Endodermal cell (in vitro differentiated cells): ENCODE measurements at regions not wholly inside any gene's neighbourhood (a gene's known extent, or its start where the extent isn't known, plus 50 kb on each side); places are given as distances from the start of the nearest gene placed in this dataset.

Source experiments
- DNase-seq: peaks from one replicate; pipeline ENCODE4 v3.0.0-alpha.2; 2017
- H3K27ac ChIP-seq: 2 replicates; pipeline ENCODE4 v1.5.1; 2013; ENCODE audit warnings: mild to moderate bottlenecking, low read depth, low read length, moderate library complexity
- H3K27me3 ChIP-seq: 2 replicates; pipeline ENCODE4 v1.6.1; 2013; ENCODE audit warnings: mild to moderate bottlenecking, low read length, moderate library complexity; ENCODE audit not compliant: insufficient read depth, control insufficient read depth, poor library complexity, severe bottlenecking
- H3K36me3 ChIP-seq: 2 replicates; pipeline ENCODE4 v1.7.0; 2013; ENCODE audit warnings: mild to moderate bottlenecking, low read length, moderate library complexity; ENCODE audit not compliant: control insufficient read depth, insufficient read depth
- H3K4me1 ChIP-seq: one replicate; pipeline ENCODE4 v1.7.0; 2013; ENCODE audit warnings: low read length; ENCODE audit not compliant: control insufficient read depth, insufficient read depth
- H3K4me3 ChIP-seq: 2 replicates; pipeline ENCODE4 v1.5.1; 2013; ENCODE audit warnings: mild to moderate bottlenecking, low read length, moderate library complexity
- H3K9ac ChIP-seq: 2 replicates; pipeline ENCODE4 v1.6.1; 2013; ENCODE audit warnings: mild to moderate bottlenecking, low read length, moderate library complexity; ENCODE audit not compliant: poor library complexity, severe bottlenecking; ENCODE audit errors: extremely low read depth
- H3K9me3 ChIP-seq: 2 replicates; pipeline ENCODE4 v1.6.1; 2013; ENCODE audit warnings: mild to moderate bottlenecking, low read length, moderate library complexity; ENCODE audit not compliant: control insufficient read depth
- H3K27ac Mint-ChIP-seq: 2 replicates; pipeline ENCODE4 v1.8.0; 2020; ENCODE audit warnings: mixed read lengths
- H3K27me3 Mint-ChIP-seq: 2 replicates; pipeline ENCODE4 v1.8.0; 2021; ENCODE audit warnings: mild to moderate bottlenecking, mixed read lengths; ENCODE audit not compliant: insufficient read depth
- H3K36me3 Mint-ChIP-seq: 2 replicates; pipeline ENCODE4 v1.8.0; 2020; ENCODE audit warnings: low read depth, mixed read lengths
- H3K4me1 Mint-ChIP-seq: 2 replicates; pipeline ENCODE4 v1.8.0; 2020; ENCODE audit warnings: mixed read lengths
- H3K4me3 Mint-ChIP-seq: 2 replicates; pipeline ENCODE4 v1.8.0; 2020; ENCODE audit warnings: mild to moderate bottlenecking, moderate library complexity, mixed read lengths
- H3K9me3 Mint-ChIP-seq: 2 replicates; pipeline ENCODE4 v1.8.0; 2020; ENCODE audit warnings: mild to moderate bottlenecking, mixed read lengths
- CTCF ChIP-seq: fragments of 200-600 bp; sonication (generic); conservative IDR thresholded peaks from 2 replicates; pipeline ENCODE4 v1.5.0; 2021; ENCODE audit warnings: antibody characterized with exemption, mild to moderate bottlenecking
- WGBS, 2 experiments: methylation state at CpG; one replicate each; pipeline versions ENCODE4 v1.1.5 to v1.1.7; 2013; ENCODE audit warnings: missing lambda C conversion rate in 2 of 2, mixed read lengths in 1 of 2; ENCODE audit not compliant: insufficient coverage in 1 of 2, insufficient read length in 1 of 2; 5-methylcytosine and 5-hydroxymethylcytosine counted together

- Histone ChIP-seq H3K36me3 (no peaks in the 10 kb centered on the region), H3K27me3 (peaks cover 12% of the 10 kb centered on the region), H3K4me1 (no peaks in the 10 kb centered on the region), H3K9ac (no peak overlapping the region), H3K9me3 (no peaks in the 10 kb centered on the region), H3K4me3 (no peak overlapping the region), H3K27ac (no peak overlapping the region)
- DNase-seq: no peak
- Mint-ChIP-seq H3K36me3 (no peaks in the 10 kb centered on the region), H3K9me3 (no peaks in the 10 kb centered on the region), H3K27me3 (peaks cover 34% of the 10 kb centered on the region), H3K27ac (no peak overlapping the region), H3K4me3 (no peak overlapping the region), H3K4me1 (no peaks in the 10 kb centered on the region)
- 84 to 93% methylated on average over 2 to 4 of the region's 4 CpGs for WGBS, 2 experiments
- no peak for TF ChIP-seq CTCF
Measured at GRCh38 chr2:238730881-238731280, 117.0 kb upstream of the TWIST2 start.

DNA sequence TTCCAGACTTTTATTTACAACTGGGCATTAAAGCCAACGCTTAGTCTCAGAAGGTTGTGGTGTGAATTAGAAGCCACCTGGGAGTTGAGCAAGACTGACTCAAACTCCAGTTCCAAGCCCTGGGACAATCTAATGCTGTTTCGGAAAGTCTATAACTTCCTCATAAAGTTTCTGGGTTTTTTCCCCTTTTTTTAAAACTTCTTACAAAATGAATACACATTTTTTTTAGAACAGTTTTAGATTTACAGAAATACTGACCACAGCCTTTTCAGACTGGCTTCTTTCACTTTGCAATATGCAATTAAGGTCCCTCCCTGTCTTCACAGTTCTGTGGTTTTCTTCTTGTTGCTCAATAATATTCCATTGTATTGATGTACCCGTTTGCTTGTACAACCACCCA is 115.9 kb upstream of the TWIST2 start:
- no peak overlapping the region for H3K9ac ChIP-seq
- no peaks in the 10 kb centered on the region for H3K9me3 ChIP-seq
- H3K9me3 Mint-ChIP-seq: no peaks in the 10 kb centered on the region
- peaks cover 37% of the 10 kb centered on the region for H3K27me3 Mint-ChIP-seq
- no peak overlapping the region for H3K4me3 Mint-ChIP-seq
- TF ChIP-seq CTCF: no peak
- no peaks in the 10 kb centered on the region for H3K36me3 ChIP-seq
- H3K27me3 ChIP-seq: peaks cover 20% of the 10 kb centered on the region
- no peak overlapping the region for H3K27ac Mint-ChIP-seq
- no peaks in the 10 kb centered on the region for H3K4me1 Mint-ChIP-seq
- no peak for DNase-seq
- H3K36me3 Mint-ChIP-seq: no peaks in the 10 kb centered on the region
- no peak overlapping the region for H3K4me3 ChIP-seq
- H3K4me1 ChIP-seq: no peaks in the 10 kb centered on the region
- H3K27ac ChIP-seq: no peak overlapping the region
- 80 to 98% methylated on average over 2 to 3 of the region's 3 CpGs for WGBS, 2 experiments

- TF ChIP-seq CTCF: no peak
- Mint-ChIP-seq H3K4me3 (no peak overlapping the region), H3K36me3 (no peaks in the 10 kb centered on the region), H3K27me3 (peaks cover 82% of the 10 kb centered on the region), H3K9me3 (peaks cover 1% of the 10 kb centered on the region), H3K27ac (no peak overlapping the region), H3K4me1 (peaks cover 17% of the 10 kb centered on the region)
- Histone ChIP-seq H3K4me1 (no peaks in the 10 kb centered on the region), H3K27me3 (peaks cover 72% of the 10 kb centered on the region), H3K9me3 (peaks cover 7% of the 10 kb centered on the region), H3K36me3 (no peaks in the 10 kb centered on the region), H3K27ac (no peak overlapping the region), H3K9ac (no peak overlapping the region), H3K4me3 (no peak overlapping the region)
- 78 to 85% methylated on average over 5 to 6 of the region's 6 CpGs for WGBS, 2 experiments
- DNase-seq: no peak
Measured at GRCh38 chr2:238738917-238739316, 109.0 kb upstream of the TWIST2 start.
